CD1c-positive myeloid dendritic cell (primary cell): ENCODE measurements at regions not wholly inside any gene's neighbourhood (a gene's known extent, or its start where the extent isn't known, plus 50 kb on each side); places are given as distances from the start of the nearest gene placed in this dataset.

Source experiments
- DNase-seq: peaks from one replicate; pipeline ENCODE4 v3.0.0-alpha.2; 2016; ENCODE audit errors: extremely low spot score

DNA sequence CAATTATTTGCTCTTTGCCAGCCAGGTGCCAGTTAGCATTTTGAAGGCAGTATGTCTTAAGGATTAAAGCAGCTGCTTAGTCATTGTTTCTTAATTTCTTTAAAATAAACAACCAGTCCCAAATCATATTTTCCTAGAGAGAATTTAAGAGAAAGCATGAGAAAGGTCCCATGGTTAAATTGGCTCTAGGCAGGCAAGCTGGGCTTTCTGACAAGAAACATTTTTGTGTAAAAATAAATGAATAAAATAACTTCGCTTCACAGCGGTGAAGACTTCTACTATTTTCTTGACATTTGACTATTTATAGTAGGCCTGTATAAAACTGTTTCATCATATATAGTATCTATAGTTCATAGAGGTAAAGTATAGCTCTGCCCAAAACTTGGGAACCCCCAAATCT is 617.7 kb upstream of the C9orf72 start:
- no peak for DNase-seq

DNA sequence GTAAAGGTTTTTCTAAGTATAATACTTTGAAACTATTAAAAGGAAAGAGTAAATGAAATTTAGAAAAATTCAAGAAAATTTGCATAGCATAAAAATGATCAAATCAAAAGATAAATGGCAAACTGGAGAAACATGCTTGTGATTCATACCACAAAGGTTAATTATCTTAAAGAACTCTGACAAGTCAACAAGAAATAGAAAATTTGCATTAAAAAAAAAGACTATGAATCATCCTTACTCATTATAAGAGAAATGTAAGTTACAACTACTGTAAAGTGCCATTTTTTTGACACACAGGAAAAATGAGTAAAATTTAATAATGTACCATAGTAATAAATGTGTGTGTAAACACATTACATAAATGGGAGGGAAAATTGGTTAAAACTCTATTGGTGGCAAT is 624.4 kb upstream of the C9orf72 start:
- DNase-seq: no peak

GRCh38 chr9:28203036-28203435 is 629.8 kb upstream of the C9orf72 start:
- no peak for DNase-seq

DNA sequence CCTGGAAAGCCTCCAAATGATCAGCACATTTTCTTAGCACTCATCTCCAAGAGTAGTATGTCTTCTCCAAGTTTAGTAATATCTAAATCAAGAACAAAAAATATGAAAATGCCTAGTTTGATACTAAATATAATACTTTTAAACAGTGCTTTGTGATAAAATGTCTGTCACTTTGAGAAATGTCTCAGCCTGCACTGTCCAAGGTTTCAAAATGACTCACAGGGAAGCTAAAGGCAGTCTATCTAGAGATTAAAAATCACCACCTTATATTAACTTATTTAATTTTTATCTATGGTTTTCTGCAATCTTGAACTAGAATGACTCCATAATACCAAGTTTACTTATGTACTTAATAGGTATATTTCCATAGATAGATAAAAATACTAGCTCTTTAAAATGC is 633.0 kb upstream of the C9orf72 start:
- DNase-seq: no peak

GRCh38 chr9:28207657-28208056 is 634.4 kb upstream of the C9orf72 start:
- no peak for DNase-seq

DNA sequence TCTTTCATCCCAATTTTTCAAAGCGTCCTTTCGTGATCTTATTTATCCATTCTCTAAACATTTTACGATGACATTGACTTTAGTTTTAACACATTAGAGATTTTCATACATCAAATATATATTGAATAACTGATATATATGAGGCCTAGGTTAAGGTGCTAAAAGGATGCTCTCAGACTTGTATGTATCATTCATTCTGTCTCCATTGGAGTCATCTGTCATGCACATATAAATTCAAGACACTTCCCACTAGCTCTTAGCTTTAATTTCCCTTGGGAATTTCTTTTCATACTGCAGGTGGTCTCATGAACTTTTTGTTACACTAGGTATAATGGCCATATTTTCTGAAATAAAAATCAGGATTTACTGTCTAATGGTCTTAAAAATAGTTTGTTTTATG is 635.8 kb upstream of the C9orf72 start:
- no peak for DNase-seq

GRCh38 chr9:28212979-28213378 is 639.7 kb upstream of the C9orf72 start:
- no peak for DNase-seq

DNA sequence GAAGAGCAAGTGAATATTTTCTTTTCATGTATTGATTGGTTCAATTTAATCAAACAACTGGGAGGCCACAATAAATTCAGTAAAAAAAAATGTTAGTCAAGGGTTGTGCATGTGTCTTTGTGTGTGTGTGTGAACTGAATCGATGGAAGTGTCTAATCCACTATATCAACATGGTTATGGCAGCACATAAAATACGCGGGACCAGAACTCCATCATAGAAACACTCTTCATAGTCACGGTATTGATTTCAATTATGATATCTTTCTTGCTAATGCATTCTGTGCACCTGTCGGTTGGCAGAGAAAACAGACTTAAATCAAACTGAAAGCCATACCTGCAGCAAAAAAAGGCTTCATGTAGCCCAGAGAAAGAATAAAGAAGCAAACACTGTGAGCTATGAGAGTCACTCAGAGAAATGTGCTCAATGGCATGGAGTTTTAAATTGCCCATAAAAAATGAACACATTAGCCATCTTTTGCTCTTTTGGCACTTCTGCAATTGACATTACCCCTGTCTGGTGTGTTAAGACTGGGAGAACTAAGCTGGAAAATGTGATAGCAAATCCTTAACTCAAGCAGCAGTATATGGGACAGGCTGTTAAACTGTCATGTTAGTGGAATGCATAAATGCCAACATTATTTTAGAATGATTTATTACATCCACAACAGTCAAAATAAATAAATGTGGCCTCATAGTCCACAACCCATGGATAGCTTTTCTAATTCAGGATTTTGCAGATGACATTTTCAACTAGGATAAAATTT is 642.4 kb upstream of the C9orf72 start:
- no peak for DNase-seq

DNA sequence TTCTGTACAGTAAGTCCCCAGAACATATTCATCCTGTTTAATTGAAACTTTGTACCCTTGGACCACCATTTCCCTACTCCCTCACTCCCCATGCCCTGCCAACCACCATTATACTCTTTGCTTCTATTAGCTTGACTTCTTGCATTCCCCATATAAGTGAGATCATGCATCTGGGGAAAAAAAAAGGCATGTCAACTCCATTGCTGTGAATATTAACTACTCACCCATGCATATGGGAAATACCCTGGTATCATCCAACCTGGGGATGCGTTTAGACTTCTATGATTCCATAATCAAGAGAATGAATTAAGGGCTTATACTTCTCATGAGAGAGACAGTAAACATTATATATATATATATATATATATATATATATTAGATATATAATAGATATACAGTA is 659.4 kb upstream of the C9orf72 start:
- DNase-seq: no peak

DNA sequence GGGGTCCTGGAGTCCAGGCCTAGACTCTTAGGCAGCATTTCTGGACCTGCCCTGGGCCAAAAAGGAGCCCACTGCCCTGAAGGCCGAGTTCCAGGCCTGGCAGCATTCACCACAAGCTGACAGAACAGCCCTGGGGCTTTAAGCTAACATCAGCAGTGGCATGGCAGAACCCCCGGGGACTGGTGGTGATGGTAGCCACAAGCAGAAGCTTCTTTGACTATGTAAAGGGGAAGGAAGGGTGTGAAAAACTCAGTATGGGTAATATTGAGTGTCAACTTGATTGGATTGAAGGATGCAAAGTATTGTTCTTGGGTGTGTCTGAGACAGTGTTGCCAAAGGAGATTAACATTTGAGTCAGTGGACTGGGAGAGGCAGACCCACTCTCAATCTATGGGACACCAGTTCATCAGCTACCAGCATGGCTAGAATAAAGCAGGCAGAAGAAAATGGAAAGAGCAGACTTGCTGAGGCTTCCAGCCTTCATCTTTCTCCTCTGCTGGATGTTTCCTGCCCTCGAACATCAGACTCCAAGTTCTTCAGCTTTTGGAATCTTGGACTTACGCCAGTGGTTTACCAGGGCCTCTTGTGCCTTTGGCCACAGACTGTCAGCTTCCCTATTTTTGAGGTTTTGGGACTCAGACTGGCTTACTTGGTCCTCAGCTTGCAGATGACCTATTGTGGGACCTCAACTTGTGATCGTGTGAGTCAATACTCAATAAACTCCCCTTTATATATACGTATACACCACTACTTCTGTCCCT is 661.0 kb upstream of the C9orf72 start:
- no peak for DNase-seq

- DNase-seq: no peak
Observed at GRCh38 chr9:28234894-28235277, 661.6 kb upstream of the C9orf72 start.

GRCh38 chr9:28249424-28249823 is 676.1 kb upstream of the C9orf72 start:
- no peak for DNase-seq

DNA sequence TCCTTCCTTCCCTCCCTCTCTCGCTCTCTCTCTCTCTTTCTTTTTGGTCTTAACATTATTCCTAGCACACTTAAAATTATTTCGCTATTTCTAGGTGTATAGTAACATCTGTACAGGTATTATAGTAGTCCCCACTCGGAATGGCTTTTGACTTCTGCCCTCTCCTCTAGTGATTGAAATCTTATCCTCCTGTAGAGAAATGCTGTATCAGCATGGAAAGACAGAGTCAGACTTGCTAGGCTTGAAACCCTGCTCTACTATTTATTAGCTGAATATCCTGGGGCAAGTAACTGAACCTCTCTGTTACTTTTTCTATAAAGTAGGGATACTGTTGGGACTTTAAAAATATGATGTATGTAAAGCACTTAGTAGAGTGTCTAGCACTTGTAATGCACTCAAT is 681.9 kb upstream of the C9orf72 start:
- no peak for DNase-seq

DNA sequence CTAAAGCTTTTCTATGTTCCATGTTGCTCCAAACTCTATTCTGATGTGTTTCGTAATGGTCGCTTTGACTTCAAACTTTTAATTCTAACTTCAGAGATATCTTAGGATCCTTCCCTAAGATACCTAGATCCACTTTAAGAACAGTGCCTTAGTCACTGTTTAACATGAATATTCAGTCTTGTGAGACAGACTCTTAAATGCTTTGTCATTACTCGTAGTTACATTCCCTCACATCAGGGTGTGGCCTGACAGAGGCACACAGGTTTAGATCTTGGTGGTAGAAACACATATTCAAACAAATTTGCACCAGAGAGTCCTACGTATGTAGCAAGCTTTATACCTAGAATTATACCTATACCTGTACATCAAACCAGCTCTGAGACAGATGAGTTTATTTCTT is 687.0 kb upstream of the C9orf72 start:
- no peak for DNase-seq

GRCh38 chr9:28264368-28264767 is 691.1 kb upstream of the C9orf72 start:
- no peak for DNase-seq

- no peak for DNase-seq
Observed at GRCh38 chr9:28267351-28267750, 694.1 kb upstream of the C9orf72 start.

DNA sequence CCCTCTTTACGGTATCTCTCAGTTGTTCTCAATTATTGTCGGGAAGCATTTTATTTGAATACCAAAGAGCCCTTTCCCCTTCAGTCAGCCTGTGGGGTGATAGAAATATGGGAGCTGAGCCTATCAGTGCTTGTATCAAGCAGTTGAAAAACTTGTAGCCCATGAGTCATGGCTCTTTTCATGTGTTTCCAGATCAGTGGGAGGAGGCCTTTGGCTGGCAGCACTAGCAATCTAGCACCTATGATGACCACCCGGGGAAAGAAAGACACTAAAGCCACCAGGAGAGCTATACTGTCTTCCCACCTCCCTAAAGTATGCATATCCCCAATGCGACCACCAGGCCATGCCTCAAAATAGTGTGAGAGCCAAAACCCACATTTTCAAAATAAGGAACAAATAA is 696.9 kb upstream of the C9orf72 start:
- no peak for DNase-seq

- DNase-seq: no peak
Observed at GRCh38 chr9:28272127-28272526, 698.8 kb upstream of the C9orf72 start.

GRCh38 chr9:28287455-28287854 is 714.2 kb upstream of the C9orf72 start:
- DNase-seq: no peak

- DNase-seq: no peak
Observed at GRCh38 chr9:28289746-28290145, 716.5 kb upstream of the C9orf72 start.

DNA sequence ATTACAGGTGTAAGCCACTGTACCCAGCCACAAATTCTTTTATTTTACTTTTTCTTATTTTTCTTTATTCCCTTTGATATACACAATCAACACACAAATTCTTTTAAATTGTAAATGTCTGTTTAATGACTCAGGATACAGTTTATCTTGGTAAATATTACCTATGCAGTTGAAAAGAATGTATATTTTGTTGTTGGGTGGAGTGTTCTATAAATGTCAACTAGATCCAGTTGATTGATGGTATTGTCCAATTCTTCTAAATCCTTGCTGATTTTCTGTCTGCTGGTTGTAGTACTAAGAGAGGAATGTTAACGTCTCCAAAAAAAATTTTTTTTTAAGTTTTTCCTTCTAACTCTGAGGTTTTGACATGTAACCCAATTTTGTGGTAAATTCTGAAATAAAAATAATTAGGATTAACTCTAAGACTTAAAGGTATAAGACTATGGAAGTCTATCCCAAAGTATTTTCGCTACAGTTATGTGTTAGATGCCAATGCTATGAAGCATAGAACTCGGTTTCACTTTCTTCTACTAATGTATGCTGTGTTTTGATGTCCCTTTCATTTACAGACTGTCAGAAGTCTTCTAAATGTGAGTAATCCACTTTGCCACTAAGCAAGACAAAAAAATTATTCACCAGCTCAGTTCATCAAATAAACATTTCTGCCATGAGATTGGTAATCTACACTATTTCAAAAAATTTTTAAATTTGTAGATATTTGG is 720.2 kb upstream of the C9orf72 start:
- DNase-seq: no peak

DNA sequence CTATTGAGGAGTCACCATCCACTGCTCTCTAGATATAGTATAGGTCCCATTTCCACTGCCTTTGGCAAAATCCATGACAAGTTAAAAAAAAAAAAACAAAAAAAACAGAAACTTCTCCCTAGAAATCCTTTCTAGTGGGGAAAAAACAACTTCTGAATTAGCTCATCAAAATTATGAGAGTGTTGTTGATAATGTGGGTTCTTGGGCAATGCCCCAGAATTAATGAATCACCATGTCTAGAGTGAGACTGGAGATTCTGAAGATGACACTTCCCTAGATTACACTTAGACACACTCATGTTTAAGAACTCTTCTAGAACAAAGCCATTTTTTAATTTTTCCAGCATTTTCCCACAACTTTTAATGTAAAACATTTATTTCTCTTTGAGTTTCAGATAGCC is 728.0 kb upstream of the C9orf72 start:
- DNase-seq: no peak

DNA sequence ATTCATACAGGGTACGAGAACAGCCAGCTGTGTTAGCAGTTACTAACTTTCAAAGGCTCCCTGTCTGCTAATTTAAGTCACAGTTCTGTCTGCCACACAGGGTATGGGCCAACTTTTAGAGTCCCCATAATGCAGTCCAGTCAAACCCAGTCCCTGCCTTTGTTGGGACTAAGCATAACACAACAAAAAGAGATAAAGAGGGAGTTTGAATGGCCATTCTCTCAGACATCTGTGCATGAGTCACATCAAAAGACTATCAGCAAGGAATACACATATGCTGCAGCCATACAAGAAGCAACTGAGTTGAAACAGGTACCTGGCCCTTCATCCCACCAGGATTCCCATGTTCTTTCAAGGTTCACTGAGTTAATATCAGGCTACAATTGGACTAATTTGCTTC is 744.5 kb upstream of the C9orf72 start:
- DNase-seq: no peak
